Parathyroid adenoma (tissue), 2 donors: ENCODE measurements at regions not wholly inside any gene's neighbourhood (a gene's known extent, or its start where the extent isn't known, plus 50 kb on each side); places are given as distances from the start of the nearest gene placed in this dataset.

Source experiments
- H2AFZ ChIP-seq: fragments of 300-600 bp; sonication (generic); one replicate; pipeline ENCODE4 v1.7.0; 2017; ENCODE audit warnings: antibody characterized with exemption, mild to moderate bottlenecking
- H3K27ac ChIP-seq: fragments of 300-600 bp; sonication (generic); one replicate; pipeline ENCODE4 v1.7.0; 2017
- H3K27me3 ChIP-seq: fragments of 300-600 bp; sonication (generic); one replicate; pipeline ENCODE4 v1.7.0; 2017; ENCODE audit warnings: low read length; ENCODE audit not compliant: control insufficient read depth, insufficient read depth
- H3K36me3 ChIP-seq: fragments of 300-600 bp; sonication (generic); one replicate; pipeline ENCODE4 v1.7.0; 2017; ENCODE audit warnings: low read length; ENCODE audit not compliant: control insufficient read depth, insufficient read depth
- H3K4me1 ChIP-seq: fragments of 300-600 bp; sonication (generic); one replicate; pipeline ENCODE4 v1.7.0; 2017; ENCODE audit warnings: control low read depth
- H3K4me2 ChIP-seq: fragments of 300-600 bp; sonication (generic); one replicate; pipeline ENCODE4 v1.7.0; 2017; ENCODE audit warnings: low read length
- H3K4me3 ChIP-seq: fragments of 300-600 bp; sonication (generic); one replicate; pipeline ENCODE4 v1.7.0; 2017; ENCODE audit warnings: low read depth, low read length
- H3K79me2 ChIP-seq: fragments of 300-600 bp; sonication (generic); one replicate; pipeline ENCODE4 v1.7.0; 2017; ENCODE audit warnings: control low read depth
- H3K9ac ChIP-seq: fragments of 300-600 bp; sonication (generic); one replicate; pipeline ENCODE4 v1.7.0; 2017; ENCODE audit warnings: mild to moderate bottlenecking
- H3K9me3 ChIP-seq: fragments of 300-600 bp; sonication (generic); one replicate; pipeline ENCODE4 v1.7.0; 2017; ENCODE audit warnings: low read length; ENCODE audit not compliant: control insufficient read depth
- CTCF ChIP-seq: fragments of 300-600 bp; sonication (generic); IDR thresholded peaks from one replicate; pipeline ENCODE4 v1.7.0; 2017; ENCODE audit warnings: antibody characterized with exemption, mild to moderate bottlenecking
- donor health status: primary hyperparathyroidism.

- Histone ChIP-seq H3K4me1 (no peaks in the 10 kb centered on the region), H3K36me3 (no peaks in the 10 kb centered on the region), H3K9ac (no peak overlapping the region), H3K4me2 (no peak overlapping the region), H3K4me3 (no peak overlapping the region), H3K27ac (no peak overlapping the region), H3K9me3 (no peaks in the 10 kb centered on the region), H3K79me2 (no peaks in the 10 kb centered on the region), H3K27me3 (no peaks in the 10 kb centered on the region), H2AFZ (no peak overlapping the region)
- TF ChIP-seq CTCF = no peak
Measured at GRCh38 chr5:106976363-106976762, 694.4 kb downstream of the EFNA5 start.

GRCh38 chr5:106974272-106974671 lies 696.5 kb downstream of the EFNA5 start:
- Histone ChIP-seq H3K27ac (no peak overlapping the region), H3K4me1 (no peaks in the 10 kb centered on the region), H3K4me3 (no peak overlapping the region), H3K79me2 (no peaks in the 10 kb centered on the region), H3K36me3 (no peaks in the 10 kb centered on the region), H3K4me2 (no peak overlapping the region), H2AFZ (no peak overlapping the region), H3K27me3 (no peaks in the 10 kb centered on the region), H3K9me3 (no peaks in the 10 kb centered on the region), H3K9ac (no peak overlapping the region)
- TF ChIP-seq CTCF = no peak

GRCh38 chr5:106966686-106967315 lies 703.9 kb downstream of the EFNA5 start:
- TF ChIP-seq CTCF = no peak
- no peak overlapping the region for H3K4me2 ChIP-seq
- H3K4me1 ChIP-seq = no peaks in the 10 kb centered on the region
- H3K27ac ChIP-seq = no peak overlapping the region
- H3K36me3 ChIP-seq = no peaks in the 10 kb centered on the region
- H3K27me3 ChIP-seq = no peaks in the 10 kb centered on the region
- H3K9ac ChIP-seq = no peak overlapping the region
- no peaks in the 10 kb centered on the region for H3K79me2 ChIP-seq
- no peak overlapping the region for H2AFZ ChIP-seq
- H3K4me3 ChIP-seq = no peak overlapping the region
- no peaks in the 10 kb centered on the region for H3K9me3 ChIP-seq

- no peaks in the 10 kb centered on the region for H3K36me3 ChIP-seq
- no peak overlapping the region for H2AFZ ChIP-seq
- H3K27me3 ChIP-seq = no peaks in the 10 kb centered on the region
- H3K4me2 ChIP-seq = no peak overlapping the region
- no peaks in the 10 kb centered on the region for H3K79me2 ChIP-seq
- no peaks in the 10 kb centered on the region for H3K9me3 ChIP-seq
- H3K27ac ChIP-seq = no peak overlapping the region
- H3K4me3 ChIP-seq = no peak overlapping the region
- H3K4me1 ChIP-seq = no peaks in the 10 kb centered on the region
- TF ChIP-seq CTCF = no peak
- no peak overlapping the region for H3K9ac ChIP-seq
Measured at GRCh38 chr5:106964132-106964531, 706.6 kb downstream of the EFNA5 start.

GRCh38 chr5:106963630-106964029 lies 707.1 kb downstream of the EFNA5 start:
- no peaks in the 10 kb centered on the region for H3K4me1 ChIP-seq
- H3K27me3 ChIP-seq = no peaks in the 10 kb centered on the region
- no peak overlapping the region for H3K4me3 ChIP-seq
- no peak overlapping the region for H2AFZ ChIP-seq
- no peaks in the 10 kb centered on the region for H3K36me3 ChIP-seq
- H3K27ac ChIP-seq = no peak overlapping the region
- no peaks in the 10 kb centered on the region for H3K9me3 ChIP-seq
- TF ChIP-seq CTCF = no peak
- no peak overlapping the region for H3K9ac ChIP-seq
- no peaks in the 10 kb centered on the region for H3K79me2 ChIP-seq
- no peak overlapping the region for H3K4me2 ChIP-seq
